Coronary artery (tissue), 2 donors: ENCODE measurements at regions not wholly inside any gene's neighbourhood (a gene's known extent, or its start where the extent isn't known, plus 50 kb on each side); places are given as distances from the start of the nearest gene placed in this dataset.

Source experiments
- DNase-seq: peaks from one replicate; pipeline ENCODE4 v3.0.0-alpha.2; 2017; ENCODE audit warnings: low spot score
- H3K27ac ChIP-seq, 2 donors: fragments of 200-600 bp; sonication (generic); one replicate each; pipeline ENCODE4 v1.5.1; 2016 to 2019
- H3K4me3 ChIP-seq: fragments of 200-600 bp; sonication (generic); 2 replicates; pipeline ENCODE4 v1.5.1; 2016; ENCODE audit warnings: mild to moderate bottlenecking, moderate library complexity
- CTCF ChIP-seq: fragments of 200-600 bp; sonication (generic); IDR thresholded peaks from one replicate; pipeline ENCODE4 v1.5.1; 2019; ENCODE audit warnings: antibody characterized with exemption

- H3K27ac ChIP-seq = no peak overlapping the region
- DNase-seq = no peak
- H3K4me3 ChIP-seq = no peak overlapping the region
- no peak for TF ChIP-seq CTCF
Observed at GRCh38 chr13:107883561-107884175, 331.7 kb downstream of the LIG4 start.

GRCh38 chr13:107882708-107883560, 332.4 kb downstream of the LIG4 start:
- no peak for TF ChIP-seq CTCF

GRCh38 chr13:107881362-107881761, 334.0 kb downstream of the LIG4 start:
- Histone ChIP-seq H3K4me3 (no peak overlapping the region), H3K27ac (no peak overlapping the region)
- DNase-seq = no peak
- no peak for TF ChIP-seq CTCF

More at GRCh38 chr13:107882708-107883560, 332.4 kb downstream of the LIG4 start:
- no peak for DNase-seq
- Histone ChIP-seq H3K27ac (no peak overlapping the region), H3K4me3 (no peak overlapping the region)

GRCh38 chr13:107874456-107874855, 340.9 kb downstream of the LIG4 start:
- DNase-seq = no peak
- H3K27ac ChIP-seq = no peak overlapping the region
- no peak for TF ChIP-seq CTCF
- no peak overlapping the region for H3K4me3 ChIP-seq

GRCh38 chr13:107873926-107874325, 341.4 kb downstream of the LIG4 start:
- DNase-seq = no peak
- H3K27ac ChIP-seq = no peak overlapping the region
- TF ChIP-seq CTCF = no peak
- no peak overlapping the region for H3K4me3 ChIP-seq

GRCh38 chr13:107870400-107870799, 344.9 kb downstream of the LIG4 start:
- DNase-seq = no peak
- Histone ChIP-seq H3K4me3 (no peak overlapping the region), H3K27ac (no peak overlapping the region)
- no peak for TF ChIP-seq CTCF
